Upper lobe of left lung (tissue), 4 donors: ENCODE measurements at regions not wholly inside any gene's neighbourhood (a gene's known extent, or its start where the extent isn't known, plus 50 kb on each side); places are given as distances from the start of the nearest gene placed in this dataset.

ENCODE experiments used
- EP300 ChIP-seq, 4 donors: sonication (generic); formaldehyde crosslinking; IDR thresholded peaks; one replicate each; pipeline ENCODE4 v1.5.1; 2017; ENCODE audit warnings: antibody characterized with exemption in 4 of 4, control low read depth in 2 of 4
- POLR2A ChIP-seq, 4 donors: fragments of 450-650 bp; IDR thresholded peaks; one replicate each; pipeline ENCODE4 v1.5.1; 2016 to 2017; ENCODE audit warnings: antibody characterized with exemption in 4 of 4, mild to moderate bottlenecking in 2 of 4
- POLR2AphosphoS5 ChIP-seq, 2 donors: sonication (generic); formaldehyde crosslinking; IDR thresholded peaks; one replicate each; pipeline ENCODE4 v1.5.1; 2017; ENCODE audit warnings: antibody characterized with exemption in 2 of 2
- TF ChIP-seq, protein P1 (sequence below), 6 experiments: fragments of 450-650 bp in 4 of 6; fragments of 200-600 bp in 2 of 6; sonication (generic) in 2 of 6; IDR thresholded peaks; one replicate each; pipeline ENCODE4 v1.5.1; 2016 to 2019; ENCODE audit warnings: antibody characterized with exemption in 6 of 6

DNA sequence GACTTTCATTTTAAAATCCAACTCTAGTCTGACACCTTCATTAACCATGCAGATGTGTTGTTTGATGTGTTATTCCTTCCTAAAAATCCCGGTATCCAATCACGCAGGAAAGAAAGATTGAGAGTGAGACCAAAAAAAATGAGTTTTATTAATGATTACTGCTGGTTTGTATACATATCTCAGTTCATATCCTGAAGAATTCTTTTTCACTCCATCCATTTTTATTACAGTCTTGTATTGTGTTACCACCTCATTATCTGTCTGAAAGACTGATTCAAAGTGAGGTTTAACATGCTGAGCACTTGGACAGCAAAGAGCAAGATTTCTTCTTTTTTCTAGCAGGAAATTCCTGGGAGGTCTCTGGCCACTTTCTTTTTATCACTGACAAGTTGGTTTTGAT, 268.3 kb downstream of the CDH11 start:
- no peak for TF ChIP-seq POLR2AphosphoS5 (IDR thresholded peaks at IDR 0.05)
- TF ChIP-seq, protein P1, sequence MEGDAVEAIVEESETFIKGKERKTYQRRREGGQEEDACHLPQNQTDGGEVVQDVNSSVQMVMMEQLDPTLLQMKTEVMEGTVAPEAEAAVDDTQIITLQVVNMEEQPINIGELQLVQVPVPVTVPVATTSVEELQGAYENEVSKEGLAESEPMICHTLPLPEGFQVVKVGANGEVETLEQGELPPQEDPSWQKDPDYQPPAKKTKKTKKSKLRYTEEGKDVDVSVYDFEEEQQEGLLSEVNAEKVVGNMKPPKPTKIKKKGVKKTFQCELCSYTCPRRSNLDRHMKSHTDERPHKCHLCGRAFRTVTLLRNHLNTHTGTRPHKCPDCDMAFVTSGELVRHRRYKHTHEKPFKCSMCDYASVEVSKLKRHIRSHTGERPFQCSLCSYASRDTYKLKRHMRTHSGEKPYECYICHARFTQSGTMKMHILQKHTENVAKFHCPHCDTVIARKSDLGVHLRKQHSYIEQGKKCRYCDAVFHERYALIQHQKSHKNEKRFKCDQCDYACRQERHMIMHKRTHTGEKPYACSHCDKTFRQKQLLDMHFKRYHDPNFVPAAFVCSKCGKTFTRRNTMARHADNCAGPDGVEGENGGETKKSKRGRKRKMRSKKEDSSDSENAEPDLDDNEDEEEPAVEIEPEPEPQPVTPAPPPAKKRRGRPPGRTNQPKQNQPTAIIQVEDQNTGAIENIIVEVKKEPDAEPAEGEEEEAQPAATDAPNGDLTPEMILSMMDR (IDR thresholded peaks at IDR 0.05), result no peak
- TF ChIP-seq POLR2A (IDR thresholded peaks at IDR 0.05), result no peak
- no peak for TF ChIP-seq EP300 (IDR thresholded peaks at IDR 0.05)
